ENCODE measurements at regions not wholly inside any gene's neighbourhood (a gene's known extent, or its start where the extent isn't known, plus 50 kb on each side); places are given as distances from the start of the nearest gene placed in this dataset.

GRCh38 chr4:64130907-64131306 is 278.3 kb downstream of the TECRL start:
- no peaks in the 10 kb centered on the region for H3K9me2 ChIP-seq
- no peaks in the 10 kb centered on the region for H3F3A ChIP-seq (replicated peaks; ENCODE audit: insufficient read depth)
- no peak for TF ChIP-seq RAD21 (IDR thresholded peaks at IDR 0.05; ENCODE audit: low read length)
- TF ChIP-seq ELF1 (IDR thresholded peaks at IDR 0.05) = no peak
- TF ChIP-seq YY1 (IDR thresholded peaks at IDR 0.05; ENCODE audit: low read depth) = no peak
- TF ChIP-seq CHD2 (IDR thresholded peaks at IDR 0.05; ENCODE audit: low read length, partially characterized antibody) = no peak
- TF ChIP-seq POLR2AphosphoS5 (IDR thresholded peaks at IDR 0.05; ENCODE audit: low read depth, low read length) = no peak
- TF ChIP-seq IRF3 (IDR thresholded peaks at IDR 0.05; ENCODE audit: low read depth, low read length) = no peak
- TF ChIP-seq GATA2 (CRISPR knock-in tag; IDR thresholded peaks at IDR 0.05) = no peak
- no peak for TF ChIP-seq SIN3A (IDR thresholded peaks at IDR 0.05; ENCODE audit: borderline replicate concordance, low read depth, low read length)
- TF ChIP-seq MAX (IDR thresholded peaks at IDR 0.05; ENCODE audit: low read depth) = no peak
- TF ChIP-seq TCF12 (IDR thresholded peaks at IDR 0.05) = no peak
- TF ChIP-seq RXRA (IDR thresholded peaks at IDR 0.05; ENCODE audit: borderline replicate concordance, low read depth) = no peak
- TF ChIP-seq SMC3 (IDR thresholded peaks at IDR 0.05; ENCODE audit: low read depth, low read length) = no peak
- no peak for TF ChIP-seq JUND (IDR thresholded peaks at IDR 0.05)
- TF ChIP-seq ZBTB33 (IDR thresholded peaks at IDR 0.05; ENCODE audit: borderline replicate concordance, low read depth) = no peak
- TF ChIP-seq MEF2A (IDR thresholded peaks at IDR 0.05; ENCODE audit: borderline replicate concordance, low read depth) = no peak
- no peak for TF ChIP-seq MXI1 (IDR thresholded peaks at IDR 0.05; ENCODE audit: low read depth, low read length)
- H3K9ac ChIP-seq = no peak overlapping the region
- no peak for DNase-seq
- H3K27ac ChIP-seq (ENCODE audit: low read depth in 2 of 2, low read length in 1 of 2) = no peak overlapping the region
- ChIA-PET CTCF (interaction anchor here (0.7 kb wide), 1 partner anchor 1273 kb away, joined by 3 read pairs; no protein-coding TSS in a partner anchor), POLR2A (no interaction called here)
- no peaks in the 10 kb centered on the region for H4K20me1 ChIP-seq (ENCODE audit: insufficient read depth)
- H3K9me3 ChIP-seq = no peaks in the 10 kb centered on the region; the same call in 1 of the 2 replicates
- H2AFZ ChIP-seq (ENCODE audit: low read depth) = no peak overlapping the region
- no peaks in the 10 kb centered on the region for H3K36me3 ChIP-seq (replicated peaks in 1 of 2; ENCODE audit: control insufficient read depth in 1 of 2, insufficient read depth in 2 of 2, low read length in 1 of 2)
- no peaks in the 10 kb centered on the region for H3K4me1 ChIP-seq (ENCODE audit: control insufficient read depth in 1 of 2, insufficient read depth in 2 of 2, low read depth in 1 of 2, low read length in 1 of 2)
- WGBS (ENCODE audit: low lambda C conversion rate) = 0% methylated on average over 4 of the region's 4 CpGs
- no peaks in the 10 kb centered on the region for H3K27me3 ChIP-seq (ENCODE audit: insufficient read depth)
- no peak overlapping the region for H3K4me2 ChIP-seq
- H3K4me3 ChIP-seq (ENCODE audit: low read depth in 2 of 2, low read length in 1 of 2) = no peak overlapping the region
- H3K79me2 ChIP-seq (ENCODE audit: insufficient read depth) = no peaks in the 10 kb centered on the region

GRCh38 chr4:64125354-64125753 is 283.9 kb downstream of the TECRL start:
- Histone ChIP-seq H3K27ac (ENCODE audit: low read depth in 2 of 2, low read length in 1 of 2) (no peak overlapping the region), H2AFZ (ENCODE audit: low read depth) (no peak overlapping the region), H3K9me2 (no peaks in the 10 kb centered on the region), H3F3A (replicated peaks; ENCODE audit: insufficient read depth) (no peaks in the 10 kb centered on the region), H3K4me1 (ENCODE audit: control insufficient read depth in 1 of 2, insufficient read depth in 2 of 2, low read depth in 1 of 2, low read length in 1 of 2) (no peaks in the 10 kb centered on the region), H3K4me3 (ENCODE audit: low read depth in 2 of 2, low read length in 1 of 2) (no peak overlapping the region), H3K27me3 (ENCODE audit: insufficient read depth) (no peaks in the 10 kb centered on the region), H3K9ac (no peak overlapping the region), H3K79me2 (ENCODE audit: insufficient read depth) (no peaks in the 10 kb centered on the region), H3K4me2 (no peak overlapping the region), H3K9me3 (no peaks in the 10 kb centered on the region; the same call in 1 of the 2 replicates), H3K36me3 (replicated peaks in 1 of 2; ENCODE audit: control insufficient read depth in 1 of 2, insufficient read depth in 2 of 2, low read length in 1 of 2) (no peaks in the 10 kb centered on the region), H4K20me1 (ENCODE audit: insufficient read depth) (no peaks in the 10 kb centered on the region)
- 14% methylated on average over 1 of the region's 1 CpG for WGBS (ENCODE audit: low lambda C conversion rate)
- DNase-seq = no peak
- TF ChIP-seq RFX5 (IDR thresholded peaks at IDR 0.05; ENCODE audit: low read length) = no peak
- no peak for TF ChIP-seq TCF12 (IDR thresholded peaks at IDR 0.05)
- no peak for TF ChIP-seq CTCF (IDR thresholded peaks at IDR 0.05)
- TF ChIP-seq USF2 (IDR thresholded peaks at IDR 0.05; ENCODE audit: borderline replicate concordance, low read depth, low read length) = no peak
- TF ChIP-seq NRF1 (IDR thresholded peaks at IDR 0.05; ENCODE audit: low read depth, low read length) = no peak
- TF ChIP-seq PBX3 (IDR thresholded peaks at IDR 0.05) = no peak
- no peak for TF ChIP-seq NFIC (IDR thresholded peaks at IDR 0.05; ENCODE audit: borderline replicate concordance)
- no peak for TF ChIP-seq SMC3 (IDR thresholded peaks at IDR 0.05; ENCODE audit: low read depth, low read length)
- TF ChIP-seq MEF2A (IDR thresholded peaks at IDR 0.05; ENCODE audit: borderline replicate concordance, low read depth) = no peak
- no peak for TF ChIP-seq TAF1 (IDR thresholded peaks at IDR 0.05; ENCODE audit: borderline replicate concordance, low read depth, low read length)
- ChIA-PET CTCF (interaction anchor here (1.4 kb wide), 1 partner anchor 16 kb away, joined by 3 read pairs; no protein-coding TSS in a partner anchor), POLR2A (no interaction called here)
